ENCODE measurements at regions not wholly inside any gene's neighbourhood (a gene's known extent, or its start where the extent isn't known, plus 50 kb on each side); places are given as distances from the start of the nearest gene placed in this dataset.

GRCh38 chr14:27945512-27945911, 821.1 kb upstream of the FOXG1 start:
- H3K27me3 Mint-ChIP-seq: no peaks in the 10 kb centered on the region
- no peak for DNase-seq (ENCODE audit: low spot score, unreplicated experiment)
- H3K9me3 Mint-ChIP-seq (ENCODE audit: low read depth): peaks cover 12% of the 10 kb centered on the region
- peaks cover 1% of the 10 kb centered on the region for H3K36me3 Mint-ChIP-seq (ENCODE audit: insufficient read depth)
- no peak overlapping the region for H3K27ac Mint-ChIP-seq
- no peak for TF ChIP-seq CTCF (IDR thresholded peaks at IDR 0.05; ENCODE audit: unreplicated experiment)
- H3K4me3 Mint-ChIP-seq (ENCODE audit: low read depth): no peak overlapping the region
- H3K4me1 Mint-ChIP-seq (ENCODE audit: low read depth): peaks cover 1% of the 10 kb centered on the region

- H3K27me3 Mint-ChIP-seq: no peaks in the 10 kb centered on the region
- no peak for DNase-seq (ENCODE audit: low spot score, unreplicated experiment)
- no peaks in the 10 kb centered on the region for H3K36me3 Mint-ChIP-seq (ENCODE audit: insufficient read depth)
- peaks cover 7% of the 10 kb centered on the region for H3K4me1 Mint-ChIP-seq (ENCODE audit: low read depth)
- no peaks in the 10 kb centered on the region for H3K9me3 Mint-ChIP-seq (ENCODE audit: low read depth)
- no peak for TF ChIP-seq CTCF (IDR thresholded peaks at IDR 0.05; ENCODE audit: unreplicated experiment)
- no peak overlapping the region for H3K27ac Mint-ChIP-seq
- H3K4me3 Mint-ChIP-seq (ENCODE audit: low read depth): no peak overlapping the region
Measured at GRCh38 chr14:27958757-27959156, 807.8 kb upstream of the FOXG1 start.

GRCh38 chr14:27995691-27996090, 770.9 kb upstream of the FOXG1 start:
- Mint-ChIP-seq H3K4me1 (ENCODE audit: low read depth) (peaks cover 5% of the 10 kb centered on the region), H3K4me3 (ENCODE audit: low read depth) (no peak overlapping the region), H3K27me3 (no peaks in the 10 kb centered on the region), H3K27ac (no peak overlapping the region), H3K9me3 (ENCODE audit: low read depth) (no peaks in the 10 kb centered on the region), H3K36me3 (ENCODE audit: insufficient read depth) (no peaks in the 10 kb centered on the region)
- no peak for TF ChIP-seq CTCF (IDR thresholded peaks at IDR 0.05; ENCODE audit: unreplicated experiment)
- DNase-seq (ENCODE audit: low spot score, unreplicated experiment): no peak

- DNase-seq (ENCODE audit: low spot score, unreplicated experiment): no peak
- Mint-ChIP-seq H3K36me3 (ENCODE audit: insufficient read depth) (peaks cover 4% of the 10 kb centered on the region), H3K4me1 (ENCODE audit: low read depth) (peaks cover 5% of the 10 kb centered on the region), H3K27ac (no peak overlapping the region), H3K4me3 (ENCODE audit: low read depth) (no peak overlapping the region), H3K27me3 (no peaks in the 10 kb centered on the region), H3K9me3 (ENCODE audit: low read depth) (peaks cover 11% of the 10 kb centered on the region)
- TF ChIP-seq CTCF (IDR thresholded peaks at IDR 0.05; ENCODE audit: unreplicated experiment): no peak
Measured at GRCh38 chr14:28001002-28001401, 765.6 kb upstream of the FOXG1 start.

- no peaks in the 10 kb centered on the region for H3K36me3 Mint-ChIP-seq (ENCODE audit: insufficient read depth)
- no peak for DNase-seq (ENCODE audit: low spot score, unreplicated experiment)
- no peaks in the 10 kb centered on the region for H3K27me3 Mint-ChIP-seq
- H3K4me3 Mint-ChIP-seq (ENCODE audit: low read depth): no peak overlapping the region
- peak overlapping the region; percentile 76 for H3K27ac Mint-ChIP-seq
- H3K4me1 Mint-ChIP-seq (ENCODE audit: low read depth): peaks cover 7% of the 10 kb centered on the region
- TF ChIP-seq CTCF (IDR thresholded peaks at IDR 0.05; ENCODE audit: unreplicated experiment): peak; percentile 16
- peaks cover 3% of the 10 kb centered on the region for H3K9me3 Mint-ChIP-seq (ENCODE audit: low read depth)
Measured at GRCh38 chr14:28012629-28013415, 753.8 kb upstream of the FOXG1 start.

All from progenitor cell of endocrine pancreas (in vitro differentiated cells).